ENCODE measurements at regions not wholly inside any gene's neighbourhood (a gene's known extent, or its start where the extent isn't known, plus 50 kb on each side); places are given as distances from the start of the nearest gene placed in this dataset.

DNA sequence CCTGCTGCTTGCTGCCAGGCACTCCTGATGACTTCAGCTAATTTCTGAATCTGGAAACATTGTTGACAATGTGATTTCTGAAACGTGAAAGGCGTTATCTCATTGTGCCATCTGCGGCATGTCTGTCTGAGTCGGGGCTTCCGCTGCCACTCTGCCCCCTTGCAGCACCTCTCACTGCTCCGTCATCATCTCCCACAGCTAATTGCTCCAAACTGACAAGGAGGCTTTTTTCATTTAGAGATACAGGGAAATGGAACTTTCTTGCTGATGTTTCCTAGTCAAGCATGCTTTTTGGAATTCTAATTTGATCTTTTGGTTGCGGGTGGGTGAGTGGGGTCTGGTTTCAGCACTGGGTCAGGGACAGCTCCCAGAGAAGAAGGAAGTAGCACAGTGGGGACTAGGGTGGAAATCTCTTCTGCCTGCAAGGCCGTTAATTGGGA lies 233.5 kb downstream of the DHX35 start:
- Histone ChIP-seq H3K9ac (ENCODE audit: low read length) (no peak overlapping the region), H3K27ac (ENCODE audit: low read length) (no peak overlapping the region), H3K79me2 (ENCODE audit: low read length) (no peaks in the 10 kb centered on the region)

DNA sequence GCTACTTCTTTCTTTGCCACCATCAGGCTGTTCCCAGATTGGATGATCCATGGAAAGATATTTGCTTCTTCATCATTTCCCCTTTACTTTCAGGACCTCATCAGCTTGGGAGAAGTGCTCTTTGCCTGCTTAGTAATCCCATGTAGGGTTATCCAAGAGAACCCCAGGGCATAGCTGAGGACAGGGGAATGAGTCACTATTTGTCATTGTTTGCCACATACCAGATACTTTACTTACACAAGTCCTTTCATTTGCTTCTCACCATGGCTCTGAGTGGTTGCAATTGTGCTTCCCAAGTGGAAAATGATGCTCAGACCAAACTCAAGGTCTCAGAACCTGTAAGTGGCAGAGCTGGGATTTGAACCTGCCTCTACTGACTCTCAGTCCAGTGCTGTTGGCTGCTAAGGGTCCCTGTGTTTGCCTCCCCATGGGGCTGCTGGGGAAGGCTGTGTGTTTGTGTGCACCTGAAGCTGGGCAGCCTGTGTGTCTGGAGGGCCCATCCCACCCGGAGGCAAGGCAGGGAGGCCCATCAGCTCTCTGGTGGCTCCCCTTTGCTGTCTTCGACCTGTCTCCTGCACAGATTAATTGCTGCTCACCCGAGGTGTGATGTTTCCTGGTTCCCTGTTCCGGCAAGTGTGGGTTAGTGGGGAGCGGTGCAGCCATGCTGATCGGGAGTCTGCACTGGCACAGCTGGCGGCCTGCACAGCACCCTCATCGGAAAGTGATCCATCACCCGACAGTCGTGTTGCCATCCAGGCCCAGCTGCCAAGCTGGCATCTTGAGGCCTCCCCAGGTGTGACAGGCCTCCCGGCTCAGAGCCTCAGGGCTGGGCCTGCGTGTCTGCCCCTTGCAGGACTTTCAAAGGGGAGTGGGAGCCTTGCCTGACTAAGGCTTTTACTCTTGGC lies 228.8 kb downstream of the DHX35 start:
- no peak overlapping the region for H2AFZ ChIP-seq (ENCODE audit: low read depth, low read length)
- no peak overlapping the region for H3K27ac ChIP-seq (ENCODE audit: low read length)
- no peak for TF ChIP-seq EZH2phosphoT487 (IDR thresholded peaks at IDR 0.05; ENCODE audit: low read depth)
- no peaks in the 10 kb centered on the region for H4K20me1 ChIP-seq (ENCODE audit: insufficient read depth, low read length)
- H3K9ac ChIP-seq (ENCODE audit: low read length), result no peak overlapping the region
- H3K4me3 ChIP-seq (ENCODE audit: low read length), result no peak overlapping the region
- no peaks in the 10 kb centered on the region for H3K4me1 ChIP-seq (ENCODE audit: low read length)
- H3K36me3 ChIP-seq (replicated peaks; ENCODE audit: low read depth, low read length), result no peaks in the 10 kb centered on the region
- H3K4me2 ChIP-seq (ENCODE audit: low read length), result no peak overlapping the region
- peaks cover 50% of the 10 kb centered on the region for H3K27me3 ChIP-seq (ENCODE audit: low read depth, low read length)
- H3K79me2 ChIP-seq (ENCODE audit: low read length), result no peaks in the 10 kb centered on the region
- no peaks in the 10 kb centered on the region; the same call in 1 of the 2 replicates for H3K9me3 ChIP-seq (ENCODE audit: insufficient read depth, low read length)

More for the DNA sequence above, 233.5 kb downstream of the DHX35 start:
- no peaks in the 10 kb centered on the region for H3K9me3 ChIP-seq (ENCODE audit: insufficient read depth, low read length)
- H2AFZ ChIP-seq (ENCODE audit: low read depth, low read length), result no peak overlapping the region
- no peaks in the 10 kb centered on the region for H4K20me1 ChIP-seq (ENCODE audit: insufficient read depth, low read length)
- no peak overlapping the region for H3K4me2 ChIP-seq (ENCODE audit: low read length)
- no peak overlapping the region for H3K4me3 ChIP-seq (ENCODE audit: low read length)
- no peak for TF ChIP-seq CTCF (IDR thresholded peaks at IDR 0.05; ENCODE audit: low read depth, low read length)
- TF ChIP-seq EZH2phosphoT487 (IDR thresholded peaks at IDR 0.05; ENCODE audit: low read depth), result no peak
- no peaks in the 10 kb centered on the region for H3K4me1 ChIP-seq (ENCODE audit: low read length)
- no peaks in the 10 kb centered on the region for H3K36me3 ChIP-seq (replicated peaks; ENCODE audit: low read depth, low read length)
- peaks cover 63% of the 10 kb centered on the region for H3K27me3 ChIP-seq (ENCODE audit: low read depth, low read length)

DNA sequence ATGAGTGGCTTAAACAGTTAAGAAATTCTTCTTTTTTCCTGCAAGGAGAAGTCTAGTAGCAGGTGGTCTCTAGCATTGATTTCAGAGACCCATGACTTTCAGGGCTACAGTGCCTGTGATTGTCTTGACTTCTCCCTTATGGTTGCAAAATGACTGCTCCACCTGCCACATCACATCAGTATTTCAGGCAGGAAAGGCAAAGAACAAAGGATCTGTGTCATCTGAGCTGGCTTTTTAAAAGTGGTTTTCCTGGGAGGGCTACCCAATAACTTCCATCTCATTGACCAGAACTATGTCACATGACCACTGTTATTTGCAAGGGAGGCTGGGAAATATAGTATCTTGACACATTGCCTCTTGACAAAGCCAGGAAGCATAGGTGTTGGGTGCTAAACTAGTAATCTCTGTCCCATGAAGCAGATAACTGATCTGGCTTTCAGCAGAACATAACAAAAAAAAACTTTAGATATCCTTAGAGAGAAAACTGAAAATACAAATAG lies 226.2 kb downstream of the DHX35 start:
- Histone ChIP-seq H3K9me3 (ENCODE audit: insufficient read depth, low read length) (peaks cover 6% of the 10 kb centered on the region; the same call in 1 of the 2 replicates), H3K27me3 (ENCODE audit: low read depth, low read length) (peaks cover 53% of the 10 kb centered on the region), H3K79me2 (ENCODE audit: low read length) (no peaks in the 10 kb centered on the region), H2AFZ (ENCODE audit: low read depth, low read length) (no peak overlapping the region), H3K4me1 (ENCODE audit: low read length) (no peaks in the 10 kb centered on the region), H3K27ac (ENCODE audit: low read length) (no peak overlapping the region), H4K20me1 (ENCODE audit: insufficient read depth, low read length) (no peaks in the 10 kb centered on the region), H3K4me2 (ENCODE audit: low read length) (no peak overlapping the region), H3K36me3 (replicated peaks; ENCODE audit: low read depth, low read length) (no peaks in the 10 kb centered on the region), H3K9ac (ENCODE audit: low read length) (no peak overlapping the region), H3K4me3 (ENCODE audit: low read length) (no peak overlapping the region)
- TF ChIP-seq EZH2phosphoT487 (IDR thresholded peaks at IDR 0.05; ENCODE audit: low read depth) (no peak), CTCF (IDR thresholded peaks at IDR 0.05; ENCODE audit: low read depth, low read length) (no peak)

DNA sequence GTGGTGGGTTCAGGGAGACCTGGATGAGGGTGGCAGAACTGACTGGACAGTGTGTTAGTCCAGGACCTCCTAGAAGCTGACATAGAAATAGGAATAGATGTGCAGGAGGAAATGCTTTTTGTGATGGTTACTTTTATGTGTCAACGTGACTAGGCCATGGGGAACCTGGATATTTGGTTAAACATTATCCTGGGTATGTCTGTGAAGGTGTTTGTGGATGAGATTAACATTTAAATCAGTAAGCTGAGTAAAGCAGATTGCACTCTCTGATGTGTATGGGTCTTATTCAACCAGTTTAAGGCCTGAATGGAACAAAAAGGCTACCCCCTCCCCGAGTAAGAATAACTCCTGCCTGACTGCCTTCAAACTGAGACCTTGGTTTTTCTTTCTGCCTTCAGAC lies 219.3 kb downstream of the DHX35 start:
- TF ChIP-seq CTCF (IDR thresholded peaks at IDR 0.05; ENCODE audit: low read depth, low read length) (no peak), EZH2phosphoT487 (IDR thresholded peaks at IDR 0.05; ENCODE audit: low read depth) (no peak)
- Histone ChIP-seq H3K4me1 (ENCODE audit: low read length) (no peaks in the 10 kb centered on the region), H3K36me3 (replicated peaks; ENCODE audit: low read depth, low read length) (no peaks in the 10 kb centered on the region), H2AFZ (ENCODE audit: low read depth, low read length) (no peak overlapping the region), H3K27ac (ENCODE audit: low read length) (no peak overlapping the region), H3K79me2 (ENCODE audit: low read length) (no peaks in the 10 kb centered on the region), H3K9me3 (ENCODE audit: insufficient read depth, low read length) (peaks cover 6% of the 10 kb centered on the region; the same call in 1 of the 2 replicates), H3K4me2 (ENCODE audit: low read length) (no peak overlapping the region), H3K27me3 (ENCODE audit: low read depth, low read length) (peaks cover 61% of the 10 kb centered on the region), H3K4me3 (ENCODE audit: low read length) (no peak overlapping the region), H3K9ac (ENCODE audit: low read length) (no peak overlapping the region), H4K20me1 (ENCODE audit: insufficient read depth, low read length) (no peaks in the 10 kb centered on the region)
